ENCODE measurements at regions not wholly inside any gene's neighbourhood (a gene's known extent, or its start where the extent isn't known, plus 50 kb on each side); places are given as distances from the start of the nearest gene placed in this dataset.

DNA sequence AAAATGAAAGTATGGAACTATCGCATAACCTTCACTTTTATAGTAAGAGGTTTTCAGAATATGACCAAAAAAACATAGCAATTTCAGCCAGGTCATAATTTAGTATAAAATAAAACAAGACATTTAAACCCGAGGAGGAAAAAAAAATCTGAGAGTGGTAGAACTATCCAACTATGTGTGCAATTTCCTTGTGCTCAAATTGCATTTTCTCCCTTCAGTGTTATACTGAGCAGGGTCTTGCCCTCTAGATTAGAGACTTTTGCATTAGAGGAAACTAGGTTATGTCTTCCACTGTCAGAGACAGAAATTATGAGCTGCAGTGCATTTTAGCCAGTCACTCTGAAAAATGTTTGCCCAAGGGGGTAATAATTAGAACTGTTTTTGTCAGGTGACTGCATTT lies 330.6 kb downstream of the NR2F1-AS1 start:
- TF ChIP-seq, protein P1, sequence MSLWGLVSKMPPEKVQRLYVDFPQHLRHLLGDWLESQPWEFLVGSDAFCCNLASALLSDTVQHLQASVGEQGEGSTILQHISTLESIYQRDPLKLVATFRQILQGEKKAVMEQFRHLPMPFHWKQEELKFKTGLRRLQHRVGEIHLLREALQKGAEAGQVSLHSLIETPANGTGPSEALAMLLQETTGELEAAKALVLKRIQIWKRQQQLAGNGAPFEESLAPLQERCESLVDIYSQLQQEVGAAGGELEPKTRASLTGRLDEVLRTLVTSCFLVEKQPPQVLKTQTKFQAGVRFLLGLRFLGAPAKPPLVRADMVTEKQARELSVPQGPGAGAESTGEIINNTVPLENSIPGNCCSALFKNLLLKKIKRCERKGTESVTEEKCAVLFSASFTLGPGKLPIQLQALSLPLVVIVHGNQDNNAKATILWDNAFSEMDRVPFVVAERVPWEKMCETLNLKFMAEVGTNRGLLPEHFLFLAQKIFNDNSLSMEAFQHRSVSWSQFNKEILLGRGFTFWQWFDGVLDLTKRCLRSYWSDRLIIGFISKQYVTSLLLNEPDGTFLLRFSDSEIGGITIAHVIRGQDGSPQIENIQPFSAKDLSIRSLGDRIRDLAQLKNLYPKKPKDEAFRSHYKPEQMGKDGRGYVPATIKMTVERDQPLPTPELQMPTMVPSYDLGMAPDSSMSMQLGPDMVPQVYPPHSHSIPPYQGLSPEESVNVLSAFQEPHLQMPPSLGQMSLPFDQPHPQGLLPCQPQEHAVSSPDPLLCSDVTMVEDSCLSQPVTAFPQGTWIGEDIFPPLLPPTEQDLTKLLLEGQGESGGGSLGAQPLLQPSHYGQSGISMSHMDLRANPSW (CRISPR knock-in tag; conservative IDR thresholded peaks at IDR 0.05; ENCODE audit: low read depth) = no peak
- no peak for TF ChIP-seq NR1H2 (CRISPR knock-in tag; IDR thresholded peaks at IDR 0.05)
- TF ChIP-seq NR2C2 (CRISPR knock-in tag; IDR thresholded peaks at IDR 0.05) = no peak
